K562 (cell line): ENCODE measurements at regions not wholly inside any gene's neighbourhood (a gene's known extent, or its start where the extent isn't known, plus 50 kb on each side); places are given as distances from the start of the nearest gene placed in this dataset.
A peak's percentile ranks its signal among the peaks of the same experiment; 100 is the strongest.

Experiments
- ATAC-seq: fragments of 200-7000 bp; cut with Tn5 transposase; 3 replicates; pipeline ENCODE4 v1.9.1; 2020; ENCODE audit warnings: moderate library complexity
- BruUV-seq: library from RNA; stranded (reverse); fragments of 400-500 nt; replicated peaks from 2 replicates; lab custom pipeline; 2021; lab: Mats Ljungman, UMichigan
- CTCF ChIA-PET: fragments of 300-600 bp; formaldehyde crosslinking; extraction: SDS; loops from one replicate; lab custom pipeline; 2021; ENCODE audit warnings: low intra/inter-chr PET ratio; lab: Yijun Ruan, JAX
- POLR2A ChIA-PET: fragments of 300-600, 350-650 bp; sonication (Branson Sonifier 250); formaldehyde crosslinking; extraction: SDS; loops from one replicate; lab custom pipeline; 2021; ENCODE audit warnings: antibody characterized with exemption, inconsistent platforms; lab: Yijun Ruan, JAX
- DNase-seq, 4 experiments: peaks; one replicate each; pipeline versions ENCODE4 v3.0.0 to v3.0.0-alpha.2; 2011 to 2018; ENCODE audit warnings: low spot score in 3 of 4, mixed read lengths in 3 of 4; ENCODE audit errors: extremely low read depth in 1 of 4
- FAIRE-seq: peaks from 2 replicates; lab custom pipeline; 2011; peaks lifted over from hg19 to GRCh38; lab: Jason Lieb, UNC
- H2AFZ ChIP-seq: 2 replicates; pipeline ENCODE4 v1.6.0; 2011; ENCODE audit warnings: low read depth, low read length, control low read depth, inconsistent platforms
- H3K27ac ChIP-seq: fragments of 200-600 bp; 3 replicates; pipeline ENCODE4 v1.8.0; 2011; ENCODE audit warnings: low read depth, mild to moderate bottlenecking, control low read depth, inconsistent platforms, low read length, moderate library complexity, mixed read lengths; ENCODE audit errors: extremely low read depth
- H3K27me3 ChIP-seq, 2 experiments: fragments of 300-600 bp in 1 of 2; 2 replicates in 1 of 2; 3 replicates in 1 of 2; pipeline versions ENCODE4 v1.6.0 to v1.8.0; 2011; ENCODE audit warnings: inconsistent platforms in 2 of 2, low read length in 2 of 2, mild to moderate bottlenecking in 1 of 2, mixed read lengths in 1 of 2, moderate library complexity in 1 of 2; ENCODE audit not compliant: control insufficient read depth in 2 of 2, insufficient read depth in 2 of 2
- H3K36me3 ChIP-seq: fragments of 300-600 bp; 3 replicates; pipeline ENCODE4 v1.8.0; 2011; ENCODE audit warnings: mild to moderate bottlenecking, low read length, inconsistent platforms; ENCODE audit not compliant: control insufficient read depth, insufficient read depth
- H3K4me1 ChIP-seq, 2 experiments: fragments of 200-600 bp in 1 of 2; replicated peaks in 1 of 2; 2 replicates in 1 of 2; 3 replicates in 1 of 2; pipeline versions ENCODE4 v1.5.1 to v1.8.0; 2011; ENCODE audit warnings: inconsistent platforms in 2 of 2, low read length in 2 of 2, mild to moderate bottlenecking in 1 of 2, mixed read lengths in 1 of 2, moderate library complexity in 1 of 2; ENCODE audit not compliant: control insufficient read depth in 2 of 2, insufficient read depth in 2 of 2
- H3K4me2 ChIP-seq: 2 replicates; pipeline ENCODE4 v1.6.1; 2011; ENCODE audit warnings: low read length, control low read depth, inconsistent platforms, mixed read lengths; ENCODE audit not compliant: insufficient read depth
- H3K4me3 ChIP-seq: fragments of 200-600 bp; sonication (generic), shearing (Covaris generic); 2 replicates; pipeline ENCODE4 v1.5.1; 2016; ENCODE audit warnings: control low read depth, inconsistent platforms
- H3K79me2 ChIP-seq: fragments of 200-600 bp; 3 replicates; pipeline ENCODE4 v1.8.0; 2011; ENCODE audit warnings: low read length, inconsistent platforms; ENCODE audit not compliant: control insufficient read depth, insufficient read depth
- H3K9ac ChIP-seq, 2 experiments: 2 replicates each; pipeline versions ENCODE4 v1.6.0 to v1.6.1; 2011; ENCODE audit warnings: low read depth in 2 of 2, low read length in 2 of 2, control low read depth in 1 of 2, inconsistent platforms in 1 of 2, mild to moderate bottlenecking in 1 of 2, mixed read lengths in 1 of 2; ENCODE audit not compliant: insufficient read depth in 1 of 2
- H3K9me1 ChIP-seq: one replicate; pipeline ENCODE4 v1.6.0; 2011; ENCODE audit warnings: inconsistent platforms, mild to moderate bottlenecking, low read length, moderate library complexity; ENCODE audit not compliant: control insufficient read depth, insufficient read depth
- H3K9me3 ChIP-seq: replicated peaks from 2 replicates; pipeline ENCODE4 v1.5.1; 2011; ENCODE audit warnings: low read depth, low read length, inconsistent platforms; ENCODE audit not compliant: control insufficient read depth, insufficient read depth
- H4K20me1 ChIP-seq: replicated peaks from 2 replicates; pipeline ENCODE4 v1.6.1; 2011; ENCODE audit warnings: low read length, inconsistent platforms, mixed read lengths; ENCODE audit not compliant: control insufficient read depth, insufficient read depth
- CREB1 ChIP-seq, 2 experiments: sonication (generic) in 1 of 2; formaldehyde crosslinking in 1 of 2; IDR thresholded peaks; 2 replicates each; pipeline versions ENCODE4 v1.6.1 to v1.8.0; 2012 to 2022; ENCODE audit warnings: inconsistent platforms in 1 of 2, mild to moderate bottlenecking in 1 of 2, missing genetic modification reagents in 1 of 2, moderate library complexity in 1 of 2
- FOXJ2 ChIP-seq: fragments of 200-800 bp; sonication (Bioruptor generic); IDR thresholded peaks from 2 replicates; pipeline ENCODE4 v1.6.1; 2016; ENCODE audit warnings: missing genetic modification characterization, missing compliant biosample characterization
- HDAC2 ChIP-seq: fragments of 450-650 bp; IDR thresholded peaks from 2 replicates; pipeline ENCODE4 v1.6.1; 2016; ENCODE audit warnings: mild to moderate bottlenecking
- POLR2G ChIP-seq: fragments of 200-400 bp; formaldehyde crosslinking; IDR thresholded peaks from 2 replicates; pipeline ENCODE4 v1.6.1; 2017; ENCODE audit warnings: low read depth, mild to moderate bottlenecking, antibody characterized with exemption, low read length, moderate library complexity
- POU5F1 ChIP-seq: fragments of 150-350 bp; IDR thresholded peaks from 2 replicates; pipeline ENCODE4 v1.6.1; 2014; ENCODE audit warnings: borderline replicate concordance, low read length, low read depth, mild to moderate bottlenecking; ENCODE audit not compliant: partially characterized antibody
- PPARD ChIP-seq: fragments of 250-450 bp; sonication (Bioruptor Pico); IDR thresholded peaks from 2 replicates; pipeline ENCODE4 v1.8.0; 2022; ENCODE audit warnings: inconsistent platforms, mild to moderate bottlenecking, moderate library complexity
- RBM25 ChIP-seq: fragments of 200-400 bp; formaldehyde crosslinking; IDR thresholded peaks from 2 replicates; pipeline ENCODE4 v1.6.1; 2018; ENCODE audit warnings: low read length, low read depth, moderate library complexity; ENCODE audit not compliant: severe bottlenecking
- SP2 ChIP-seq: IDR thresholded peaks from 2 replicates; pipeline ENCODE4 v1.6.1; 2011; ENCODE audit warnings: mild to moderate bottlenecking, low read depth, low read length, moderate library complexity; ENCODE audit not compliant: poor library complexity, severe bottlenecking; ENCODE audit errors: extremely low read depth
- ZNF316 ChIP-seq: fragments of 450-650 bp; IDR thresholded peaks from 2 replicates; pipeline ENCODE4 v1.6.1; 2016
- ZNF696 ChIP-seq: fragments of 250-450 bp; sonication (Bioruptor Pico); conservative IDR thresholded peaks from 2 replicates; pipeline ENCODE4 v1.4.0; 2020; ENCODE audit warnings: mild to moderate bottlenecking, moderate library complexity
- WGBS: fragments of 100-300 bp; shearing (Covaris generic); methylation state at CpG from one replicate; pipeline ENCODE4 v1.1.6; 2016; ENCODE audit warnings: low coverage, mixed read lengths; ENCODE audit not compliant: insufficient coverage; ENCODE audit errors: missing lambda C conversion rate; 5-methylcytosine and 5-hydroxymethylcytosine counted together
- in situ Hi-C: fragments of 300-500 bp; cut with MboI; formaldehyde crosslinking; loops from 4 replicates; pipeline ENCODE4 v1.15.0; 2018; ENCODE audit warnings: inconsistent platforms, mixed read lengths
- intact Hi-C: fragments of 100-400 bp; cut with micrococcal nuclease; formaldehyde crosslinking; loops from 2 replicates; pipeline ENCODE4 v1.14.2; 2022
- TF ChIP-seq, protein P1 (sequence below): fragments of 250-450 bp; sonication (Bioruptor Pico); IDR thresholded peaks from 2 replicates; pipeline ENCODE4 v1.4.0; 2020; ENCODE audit warnings: mild to moderate bottlenecking, moderate library complexity
- TF ChIP-seq, protein P2 (sequence below): fragments of 450-650 bp; IDR thresholded peaks from 2 replicates; pipeline ENCODE4 v1.6.1; 2016; ENCODE audit warnings: missing biosample characterization, missing genetic modification characterization
- TF ChIP-seq, protein P3 (sequence below): IDR thresholded peaks from 2 replicates; pipeline ENCODE4 v1.6.1; 2012; ENCODE audit warnings: low read depth, low read length, improper control_type of control experiment, borderline replicate concordance

DNA sequence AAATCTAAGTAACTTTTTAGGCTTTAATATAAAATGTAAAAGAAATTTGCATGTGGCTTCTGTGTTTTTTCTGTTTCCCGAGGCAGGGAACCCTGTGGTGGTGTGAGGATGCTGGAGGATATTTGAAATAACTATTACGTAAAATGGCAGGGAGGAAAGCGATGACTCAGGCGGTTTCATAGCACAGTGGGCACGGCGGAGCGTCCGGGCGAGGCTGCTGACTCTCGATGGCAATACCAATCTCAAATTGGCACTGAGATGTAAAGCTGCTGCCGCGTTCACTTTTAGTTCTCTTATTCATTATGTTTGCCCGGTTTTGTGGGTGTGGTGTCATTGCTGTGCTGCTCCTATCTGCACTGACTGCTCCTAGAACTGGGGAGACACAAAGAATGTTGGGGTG is 254.3 kb downstream of the THBS2 start:
- in situ Hi-C loops: no loop called here
- ATAC-seq: no peak
- Histone ChIP-seq H2AFZ (no peak overlapping the region), H3K9me3 (no peaks in the 10 kb centered on the region), H3K4me2 (no peak overlapping the region), H3K4me1 (no peaks in the 10 kb centered on the region), H3K27me3 (peaks cover 16 to 41% of the 10 kb centered on the region in 2 experiments), H3K36me3 (no peaks in the 10 kb centered on the region), H3K9ac (no peak overlapping the region), H4K20me1 (no peaks in the 10 kb centered on the region; the same call in 1 of the 2 replicates), H3K9me1 (no peaks in the 10 kb centered on the region), H3K4me3 (no peak overlapping the region), H3K79me2 (no peaks in the 10 kb centered on the region), H3K27ac (no peak overlapping the region)
- CTCF ChIA-PET: no interaction called here
- TF ChIP-seq SP2 (no peak), RBM25 (no peak), FOXJ2 (tag) (no peak), POLR2G (no peak), CREB1 (IDR thresholded peaks at IDR 0.05) (no peak), CREB1 (CRISPR knock-in tag; IDR thresholded peaks at IDR 0.05) (no peak), ZNF316 (0 out of 2 replicates have a peak, but pooled peaks have one; percentile 5)
- 0% methylated on average over 13 of the region's 13 CpGs for WGBS
- no TSS peak for BruUV-seq
- POLR2A ChIA-PET: interaction anchor here (0.9 to 1.0 kb wide), 2 partner anchors 16 to 70 kb away, joined by 3 read pairs; no protein-coding TSS in a partner anchor
- intact Hi-C loops: no loop called here
- no peak for FAIRE-seq
- no peak for DNase-seq

DNA sequence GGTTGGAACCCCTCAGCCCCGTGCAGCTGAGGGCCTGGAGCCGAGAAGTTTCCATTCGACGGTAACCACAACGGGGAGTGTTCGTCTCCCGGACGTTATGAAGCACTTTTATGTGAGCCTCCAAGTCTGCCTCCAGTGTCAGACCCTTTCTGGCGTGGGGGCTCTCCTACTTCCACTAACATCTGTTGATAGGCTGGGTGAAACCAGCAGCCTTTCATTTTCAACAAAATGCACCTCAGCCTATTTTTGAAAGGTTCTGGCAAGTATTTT is 257.4 kb downstream of the THBS2 start:
- Histone ChIP-seq H2AFZ (no peak overlapping the region), H3K9ac (no peak overlapping the region), H3K27ac (no peak overlapping the region), H3K4me2 (no peak overlapping the region), H3K4me1 (no peaks in the 10 kb centered on the region), H3K9me3 (no peaks in the 10 kb centered on the region), H3K9me1 (no peaks in the 10 kb centered on the region), H3K36me3 (no peaks in the 10 kb centered on the region), H4K20me1 (no peaks in the 10 kb centered on the region; the same call in 1 of the 2 replicates), H3K27me3 (peaks cover 16 to 41% of the 10 kb centered on the region in 2 experiments), H3K79me2 (no peaks in the 10 kb centered on the region), H3K4me3 (no peak overlapping the region)
- whole genome bisulfite sequencing: 0% methylated on average over 9 of the region's 9 CpGs
- no peak for ATAC-seq
- BruUV-seq: no TSS peak
- intact Hi-C loops: no loop called here
- ChIA-PET CTCF (no interaction called here), POLR2A (no interaction called here)
- in situ Hi-C loops: no loop called here
- no peak for FAIRE-seq
- no peak for DNase-seq
- TF ChIP-seq, protein P1, sequence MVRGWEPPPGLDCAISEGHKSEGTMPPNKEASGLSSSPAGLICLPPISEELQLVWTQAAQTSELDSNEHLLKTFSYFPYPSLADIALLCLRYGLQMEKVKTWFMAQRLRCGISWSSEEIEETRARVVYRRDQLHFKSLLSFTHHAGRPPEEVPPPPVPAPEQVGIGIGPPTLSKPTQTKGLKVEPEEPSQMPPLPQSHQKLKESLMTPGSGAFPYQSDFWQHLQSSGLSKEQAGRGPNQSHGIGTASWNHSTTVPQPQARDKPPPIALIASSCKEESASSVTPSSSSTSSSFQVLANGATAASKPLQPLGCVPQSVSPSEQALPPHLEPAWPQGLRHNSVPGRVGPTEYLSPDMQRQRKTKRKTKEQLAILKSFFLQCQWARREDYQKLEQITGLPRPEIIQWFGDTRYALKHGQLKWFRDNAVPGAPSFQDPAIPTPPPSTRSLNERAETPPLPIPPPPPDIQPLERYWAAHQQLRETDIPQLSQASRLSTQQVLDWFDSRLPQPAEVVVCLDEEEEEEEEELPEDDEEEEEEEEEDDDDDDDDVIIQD (CRISPR knock-in tag): no peak
- TF ChIP-seq HDAC2 (no peak), POU5F1 (no peak), PPARD (CRISPR knock-in tag) (no peak), ZNF696 (CRISPR knock-in tag) (no peak)
- TF ChIP-seq, protein P2, sequence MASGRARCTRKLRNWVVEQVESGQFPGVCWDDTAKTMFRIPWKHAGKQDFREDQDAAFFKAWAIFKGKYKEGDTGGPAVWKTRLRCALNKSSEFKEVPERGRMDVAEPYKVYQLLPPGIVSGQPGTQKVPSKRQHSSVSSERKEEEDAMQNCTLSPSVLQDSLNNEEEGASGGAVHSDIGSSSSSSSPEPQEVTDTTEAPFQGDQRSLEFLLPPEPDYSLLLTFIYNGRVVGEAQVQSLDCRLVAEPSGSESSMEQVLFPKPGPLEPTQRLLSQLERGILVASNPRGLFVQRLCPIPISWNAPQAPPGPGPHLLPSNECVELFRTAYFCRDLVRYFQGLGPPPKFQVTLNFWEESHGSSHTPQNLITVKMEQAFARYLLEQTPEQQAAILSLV (tag): no peak
- TF ChIP-seq, protein P3, sequence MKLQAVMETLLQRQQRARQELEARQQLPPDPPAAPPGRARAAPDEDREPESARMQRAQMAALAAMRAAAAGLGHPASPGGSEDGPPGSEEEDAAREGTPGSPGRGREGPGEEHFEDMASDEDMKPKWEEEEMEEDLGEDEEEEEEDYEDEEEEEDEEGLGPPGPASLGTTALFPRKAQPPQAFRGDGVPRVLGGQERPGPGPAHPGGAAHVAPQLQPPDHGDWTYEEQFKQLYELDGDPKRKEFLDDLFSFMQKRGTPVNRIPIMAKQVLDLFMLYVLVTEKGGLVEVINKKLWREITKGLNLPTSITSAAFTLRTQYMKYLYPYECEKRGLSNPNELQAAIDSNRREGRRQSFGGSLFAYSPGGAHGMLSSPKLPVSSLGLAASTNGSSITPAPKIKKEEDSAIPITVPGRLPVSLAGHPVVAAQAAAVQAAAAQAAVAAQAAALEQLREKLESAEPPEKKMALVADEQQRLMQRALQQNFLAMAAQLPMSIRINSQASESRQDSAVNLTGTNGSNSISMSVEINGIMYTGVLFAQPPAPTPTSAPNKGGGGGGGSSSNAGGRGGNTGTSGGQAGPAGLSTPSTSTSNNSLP: no peak
